IPS DF 4.7 (cell line): ENCODE measurements at regions not wholly inside any gene's neighbourhood (a gene's known extent, or its start where the extent isn't known, plus 50 kb on each side); places are given as distances from the start of the nearest gene placed in this dataset.

Experiments used
- DNase-seq: peaks from one replicate; pipeline ENCODE4 v3.0.0-alpha.2; 2013; ENCODE audit warnings: low spot score; ENCODE audit errors: extremely low read depth

DNA sequence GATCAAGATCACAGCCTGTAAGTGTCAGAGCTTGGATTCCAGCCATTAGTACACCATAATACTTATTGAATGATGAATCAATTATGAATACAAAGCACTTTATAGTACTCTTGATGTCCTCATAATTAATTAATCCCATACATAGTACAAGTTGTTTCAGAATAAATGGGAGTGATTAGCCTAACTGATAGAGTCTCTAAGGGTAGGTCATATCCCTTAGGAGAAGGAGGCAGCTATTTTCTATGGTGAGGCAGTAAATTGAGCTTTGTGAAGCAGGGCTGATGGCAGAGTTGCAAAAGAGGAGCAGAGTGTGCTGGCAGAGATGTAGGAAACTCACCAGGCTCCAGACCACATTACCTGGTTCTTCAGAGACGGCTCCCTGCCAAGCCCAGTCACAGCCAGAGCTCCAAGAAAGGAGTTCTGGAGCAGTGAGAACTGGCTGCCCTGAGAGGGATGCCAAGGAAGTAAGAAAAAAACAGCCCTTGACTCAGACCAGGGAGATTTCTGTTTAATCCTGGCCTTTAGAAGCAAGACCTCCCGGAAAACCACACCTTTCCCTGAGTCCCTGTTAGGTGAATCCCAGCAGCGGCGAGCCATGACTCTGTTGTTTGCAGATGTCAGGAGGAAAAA is 112.9 kb downstream of the SH3TC2 start:
- no peak for DNase-seq

DNA sequence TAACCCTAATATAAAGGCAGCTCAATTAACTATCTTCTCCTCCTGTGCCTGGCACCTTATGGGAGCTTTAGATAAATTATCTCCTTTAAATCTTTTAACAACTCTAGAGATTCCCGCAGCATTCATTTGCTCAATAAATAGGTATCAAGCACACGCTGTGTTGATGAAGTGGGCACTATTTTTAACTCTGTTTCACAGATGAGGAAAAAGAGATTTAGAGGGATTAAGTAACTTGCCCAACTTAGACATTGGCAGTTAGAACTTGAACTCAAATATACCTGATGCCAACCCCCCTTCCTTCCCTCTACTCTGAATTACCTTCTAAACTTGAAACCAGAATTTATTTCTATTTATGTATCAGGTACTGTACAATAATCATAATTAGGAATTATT is 112.4 kb downstream of the SH3TC2 start:
- no peak for DNase-seq

DNA sequence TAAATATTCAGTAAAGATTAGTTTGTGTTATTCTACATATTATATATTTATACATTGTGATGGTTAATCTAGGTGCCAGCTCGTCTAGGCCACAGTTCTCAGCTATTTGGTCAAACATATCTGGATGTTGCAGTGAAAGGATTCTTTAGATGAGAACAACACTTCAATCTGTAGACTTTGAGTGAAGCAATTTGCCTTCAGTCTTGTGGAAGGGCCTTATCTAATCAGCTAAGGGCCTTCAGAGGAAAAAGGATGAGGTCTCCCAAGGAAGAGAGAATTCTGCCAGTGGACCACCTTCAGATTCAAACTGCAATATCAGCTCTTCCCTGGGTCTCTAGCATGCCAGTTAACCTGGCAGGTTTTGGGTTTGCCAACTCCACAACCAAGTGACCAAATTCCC is 112.0 kb downstream of the SH3TC2 start:
- DNase-seq = no peak

DNA sequence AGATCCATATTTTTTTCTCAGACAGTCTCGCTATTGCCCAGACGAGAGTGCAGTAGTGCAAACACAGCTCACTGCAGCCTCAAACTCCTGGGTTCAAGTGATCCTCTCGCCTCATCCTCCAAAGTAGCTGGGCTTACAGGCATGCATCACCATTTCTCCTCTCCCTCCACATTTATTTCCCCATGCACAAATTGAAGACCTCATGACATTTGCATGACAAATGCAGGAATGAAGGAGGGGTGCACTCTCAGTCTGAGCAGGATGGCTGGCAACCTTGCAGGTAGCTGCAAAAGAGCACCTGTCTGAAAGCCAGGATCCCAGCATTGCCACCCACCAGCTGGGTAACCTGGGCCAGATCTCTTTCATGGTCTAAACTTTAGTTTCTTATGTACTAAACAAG is 111.2 kb downstream of the SH3TC2 start:
- DNase-seq = no peak

DNA sequence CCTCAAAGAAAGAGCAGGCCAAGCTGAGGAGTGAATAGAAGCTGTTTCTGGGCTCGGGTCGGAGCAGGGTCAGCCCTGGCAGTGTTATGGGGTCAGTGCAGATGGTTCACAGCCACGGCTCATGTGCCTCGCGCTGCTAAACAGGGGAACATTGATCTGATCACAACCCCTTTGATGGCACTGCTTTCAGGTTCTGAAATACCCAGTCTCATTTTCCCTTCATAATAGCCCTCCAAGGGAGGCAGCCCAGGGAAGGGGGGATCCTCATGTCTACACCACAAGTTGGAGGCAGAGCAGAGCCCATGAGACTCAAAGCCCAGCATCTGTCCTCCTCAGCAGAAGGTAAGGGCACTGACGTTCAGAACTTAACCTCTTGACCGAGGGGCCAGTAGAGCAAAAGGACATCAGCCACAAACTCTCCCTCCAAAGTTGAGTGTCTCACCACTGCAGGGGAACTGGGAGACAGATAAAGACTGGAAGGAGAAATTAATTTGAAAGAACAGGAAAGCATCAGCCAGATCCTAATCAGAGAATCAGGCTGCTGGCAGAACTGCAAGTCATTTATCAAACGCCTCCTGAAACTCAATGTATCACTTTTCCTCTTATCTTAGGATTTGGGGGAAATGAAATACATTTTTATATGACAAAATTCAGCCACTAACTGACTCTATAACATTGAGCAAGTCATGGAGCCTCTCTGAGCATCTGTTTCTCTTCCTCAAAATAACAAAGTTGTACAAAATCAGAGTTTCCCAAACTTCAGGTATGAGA is 110.6 kb downstream of the SH3TC2 start:
- no peak for DNase-seq

DNA sequence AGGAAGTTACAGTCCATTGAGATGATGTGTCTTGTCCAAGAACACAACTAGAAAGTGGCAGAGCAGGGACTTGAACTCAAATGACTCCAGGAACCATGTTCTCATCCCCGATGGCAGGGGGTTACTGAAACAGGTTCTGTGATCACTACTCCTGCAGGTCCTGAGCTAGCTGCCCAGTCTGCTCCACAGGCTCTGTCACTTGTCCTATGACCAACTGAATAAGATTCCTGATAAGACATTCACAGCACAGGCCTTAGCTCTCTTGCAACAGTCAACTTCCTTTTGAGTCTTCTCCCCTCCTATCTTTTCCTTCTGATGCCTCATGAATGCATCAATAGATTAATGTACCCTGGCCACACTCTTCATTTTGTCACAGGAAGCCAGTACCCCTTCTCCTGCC is 109.2 kb downstream of the SH3TC2 start:
- no peak for DNase-seq
